ENCODE measurements at regions not wholly inside any gene's neighbourhood (a gene's known extent, or its start where the extent isn't known, plus 50 kb on each side); places are given as distances from the start of the nearest gene placed in this dataset.

- TF ChIP-seq POLR2AphosphoS5 (IDR thresholded peaks at IDR 0.05) = no peak
- TF ChIP-seq POLR2A (IDR thresholded peaks at IDR 0.05) = no peak
Observed at GRCh38 chr4:148574502-148574901, 132.3 kb upstream of the NR3C2 start.
